HCT116 (cell line): ENCODE measurements at regions not wholly inside any gene's neighbourhood (a gene's known extent, or its start where the extent isn't known, plus 50 kb on each side); places are given as distances from the start of the nearest gene placed in this dataset.
"Not testable (repeated sequence)": the region's sequence is repeated elsewhere in the genome, so short reads cannot be mapped to it uniquely, and the experiment has no call there.

Experiments
- EZH2 ChIP-seq: fragments of 200-600 bp; sonication (generic); IDR thresholded peaks from 2 replicates; pipeline ENCODE4 v1.6.1; 2017; ENCODE audit warnings: antibody characterized with exemption, mixed run types
- POLR2A ChIP-seq: IDR thresholded peaks from 2 replicates; pipeline ENCODE4 v1.7.0; 2011; ENCODE audit warnings: borderline replicate concordance; ENCODE audit not compliant: insufficient read depth, insufficient read length; ENCODE audit errors: extremely low read depth
- RAD21 ChIP-seq: IDR thresholded peaks from 2 replicates; pipeline ENCODE4 v1.6.1; 2012; ENCODE audit warnings: low read depth, mild to moderate bottlenecking
- REST ChIP-seq: IDR thresholded peaks from 2 replicates; pipeline ENCODE4 v1.6.1; 2012; ENCODE audit warnings: low read depth
- TF ChIP-seq, protein P1 (sequence below), 3 experiments: fragments of 200-600 bp in 1 of 3; sonication (generic) in 1 of 3; IDR thresholded peaks in 2 of 3; conservative IDR thresholded peaks in 1 of 3; 2 replicates each; pipeline ENCODE4 v1.5.1; 2012 to 2017; ENCODE audit warnings: low read depth in 2 of 3, low read length in 2 of 3, antibody characterized with exemption in 1 of 3, borderline replicate concordance in 1 of 3, control low read depth in 1 of 3, mild to moderate bottlenecking in 1 of 3, mixed read lengths in 1 of 3, mixed run types in 1 of 3, moderate library complexity in 1 of 3; ENCODE audit not compliant: insufficient read depth in 1 of 3

DNA sequence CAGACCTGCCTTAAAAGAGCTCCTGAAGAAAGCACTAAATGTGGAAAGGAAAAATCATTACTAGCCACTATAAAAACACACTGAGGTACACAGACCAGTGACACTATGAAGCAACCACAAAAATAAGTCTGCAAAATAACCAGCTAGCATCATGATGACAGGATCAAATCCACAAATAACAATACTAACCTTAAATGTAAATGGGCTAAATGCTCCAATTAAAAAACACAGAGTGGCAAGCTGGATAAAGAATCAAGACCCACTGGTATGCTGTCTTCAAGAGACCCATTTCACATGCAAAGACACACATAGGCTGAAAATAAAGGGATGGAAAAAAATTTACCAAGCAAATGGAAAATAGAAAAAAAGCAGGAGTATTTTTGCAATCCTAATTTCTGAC lies 114.5 kb downstream of the MTHFS start:
- TF ChIP-seq, protein P1, sequence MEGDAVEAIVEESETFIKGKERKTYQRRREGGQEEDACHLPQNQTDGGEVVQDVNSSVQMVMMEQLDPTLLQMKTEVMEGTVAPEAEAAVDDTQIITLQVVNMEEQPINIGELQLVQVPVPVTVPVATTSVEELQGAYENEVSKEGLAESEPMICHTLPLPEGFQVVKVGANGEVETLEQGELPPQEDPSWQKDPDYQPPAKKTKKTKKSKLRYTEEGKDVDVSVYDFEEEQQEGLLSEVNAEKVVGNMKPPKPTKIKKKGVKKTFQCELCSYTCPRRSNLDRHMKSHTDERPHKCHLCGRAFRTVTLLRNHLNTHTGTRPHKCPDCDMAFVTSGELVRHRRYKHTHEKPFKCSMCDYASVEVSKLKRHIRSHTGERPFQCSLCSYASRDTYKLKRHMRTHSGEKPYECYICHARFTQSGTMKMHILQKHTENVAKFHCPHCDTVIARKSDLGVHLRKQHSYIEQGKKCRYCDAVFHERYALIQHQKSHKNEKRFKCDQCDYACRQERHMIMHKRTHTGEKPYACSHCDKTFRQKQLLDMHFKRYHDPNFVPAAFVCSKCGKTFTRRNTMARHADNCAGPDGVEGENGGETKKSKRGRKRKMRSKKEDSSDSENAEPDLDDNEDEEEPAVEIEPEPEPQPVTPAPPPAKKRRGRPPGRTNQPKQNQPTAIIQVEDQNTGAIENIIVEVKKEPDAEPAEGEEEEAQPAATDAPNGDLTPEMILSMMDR (IDR thresholded peaks at IDR 0.05 in 2 of 3, conservative IDR thresholded peaks at IDR 0.05 in 1 of 3; ENCODE audit: borderline replicate concordance in 1 of 3, insufficient read depth in 1 of 3, low read depth in 2 of 3, low read length in 2 of 3) = not testable (repeated sequence)
- TF ChIP-seq POLR2A, EZH2, RAD21, REST: not testable (repeated sequence)
